ENCODE measurements at regions not wholly inside any gene's neighbourhood (a gene's known extent, or its start where the extent isn't known, plus 50 kb on each side); places are given as distances from the start of the nearest gene placed in this dataset.
A peak's percentile ranks its signal among the peaks of the same experiment; 100 is the strongest.
"Not testable (repeated sequence)": the region's sequence is repeated elsewhere in the genome, so short reads cannot be mapped to it uniquely, and the experiment has no call there.

- DNase-seq; intact Hi-C loops (cut with DNase I): not testable (repeated sequence)
These were observed 542.4 kb upstream of the BOD1L1 start for GRCh38 chr4:14169940-14170339.

GRCh38 chr4:14176613-14177012 lies 549.1 kb upstream of the BOD1L1 start:
- intact Hi-C loops (cut with DNase I) = no loop called here
- no peak for DNase-seq

- DNase-seq = no peak
- intact Hi-C loops (cut with DNase I) = no loop called here
These were observed 550.5 kb upstream of the BOD1L1 start for GRCh38 chr4:14177987-14178386.

- intact Hi-C loops (cut with DNase I) = no loop called here
- DNase-seq = no peak
These were observed 550.9 kb upstream of the BOD1L1 start for GRCh38 chr4:14178421-14178820.

- intact Hi-C loops (cut with DNase I) = no loop called here
- DNase-seq = no peak
These were observed 552.6 kb upstream of the BOD1L1 start for GRCh38 chr4:14180166-14180565.

GRCh38 chr4:14180983-14181601 lies 553.6 kb upstream of the BOD1L1 start:
- no peak for DNase-seq
- intact Hi-C loops (cut with DNase I) = no loop called here

- intact Hi-C loops (cut with DNase I) = no loop called here
- no peak for DNase-seq
These were observed 554.6 kb upstream of the BOD1L1 start for GRCh38 chr4:14182148-14182547.

GRCh38 chr4:14184265-14184664 lies 556.7 kb upstream of the BOD1L1 start:
- peak in 33 of 42 donors; percentile 2 to 54 (median 22) for DNase-seq
- intact Hi-C loops (cut with DNase I) = no loop called here

GRCh38 chr4:14184767-14185166 lies 557.2 kb upstream of the BOD1L1 start:
- intact Hi-C loops (cut with DNase I) = no loop called here
- DNase-seq = no peak

GRCh38 chr4:14188214-14188613 lies 560.7 kb upstream of the BOD1L1 start:
- intact Hi-C loops (cut with DNase I) = no loop called here
- DNase-seq = no peak

- intact Hi-C loops (cut with DNase I) = no loop called here
- no peak for DNase-seq
These were observed 566.1 kb upstream of the BOD1L1 start for GRCh38 chr4:14193601-14194000.

- intact Hi-C loops (cut with DNase I) = no loop called here
- peak in 28 of 42 donors; percentile 5 to 59 (median 22) for DNase-seq
These were observed 568.6 kb upstream of the BOD1L1 start for GRCh38 chr4:14196131-14196530.

- DNase-seq = no peak
- intact Hi-C loops (cut with DNase I) = no loop called here
These were observed 587.7 kb upstream of the BOD1L1 start for GRCh38 chr4:14215116-14215770.

GRCh38 chr4:14217401-14217800 lies 589.9 kb upstream of the BOD1L1 start:
- intact Hi-C loops (cut with DNase I) = no loop called here
- no peak for DNase-seq

GRCh38 chr4:14218641-14219040 lies 591.1 kb upstream of the BOD1L1 start:
- peak; percentile 21 to 86 (median 72) for DNase-seq
- intact Hi-C loops (cut with DNase I) = no loop called here

GRCh38 chr4:14221176-14221575 lies 593.7 kb upstream of the BOD1L1 start:
- intact Hi-C loops (cut with DNase I) = no loop called here
- no peak for DNase-seq

- no peak for DNase-seq
- intact Hi-C loops (cut with DNase I) = no loop called here
These were observed 595.0 kb upstream of the BOD1L1 start for GRCh38 chr4:14222377-14223029.

GRCh38 chr4:14223461-14223860 lies 595.9 kb upstream of the BOD1L1 start:
- DNase-seq = no peak
- intact Hi-C loops (cut with DNase I) = no loop called here

- no peak for DNase-seq
- intact Hi-C loops (cut with DNase I) = no loop called here
These were observed 598.2 kb upstream of the BOD1L1 start for GRCh38 chr4:14225688-14226207.

- DNase-seq = no peak
These were observed 605.6 kb upstream of the BOD1L1 start for GRCh38 chr4:14233126-14233525.

More at GRCh38 chr4:14233126-14233525, 605.6 kb upstream of the BOD1L1 start:
- intact Hi-C loops (cut with DNase I) = no loop called here
